ENCODE measurements at regions not wholly inside any gene's neighbourhood (a gene's known extent, or its start where the extent isn't known, plus 50 kb on each side); places are given as distances from the start of the nearest gene placed in this dataset.

DNA sequence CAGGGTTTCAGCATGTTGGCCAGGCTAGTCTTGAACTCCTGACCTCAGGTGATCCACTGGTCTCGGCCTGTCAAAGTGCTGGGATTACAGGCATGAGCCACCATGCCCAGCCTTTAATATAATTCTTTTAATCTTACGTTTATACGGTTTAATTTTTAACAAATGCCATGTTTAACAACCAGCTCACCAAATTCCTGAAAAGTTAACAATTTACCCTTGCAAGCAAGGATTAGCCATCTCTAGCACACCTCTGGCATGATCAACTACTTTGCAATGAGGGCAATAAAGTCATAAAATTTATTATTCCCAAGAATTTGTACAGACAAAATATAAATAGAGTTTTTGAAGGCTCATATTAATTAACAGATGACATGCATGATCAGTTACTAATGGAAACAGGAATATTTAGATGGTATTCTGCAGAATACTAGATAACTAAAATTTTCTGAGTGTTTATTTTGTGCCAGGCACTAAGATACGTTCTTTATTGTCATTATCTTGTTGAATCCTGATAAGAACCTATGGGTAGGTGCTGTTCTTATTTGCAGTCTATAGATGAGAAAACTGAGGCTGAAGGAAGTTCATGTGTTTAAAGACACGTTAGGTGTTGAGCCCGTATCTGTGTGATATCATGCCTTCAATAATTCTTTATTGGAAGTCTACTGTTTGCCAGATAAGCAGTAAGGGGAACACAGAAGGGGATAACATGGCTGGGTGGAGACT is 190.1 kb downstream of the CDCA7 start:
- H3K9ac ChIP-seq (ENCODE audit: insufficient read length, low read depth): no peak overlapping the region
- H3K36me3 ChIP-seq (ENCODE audit: insufficient read depth, insufficient read length, low read length): no peaks in the 10 kb centered on the region
- no peaks in the 10 kb centered on the region for H3K27me3 ChIP-seq (ENCODE audit: insufficient read depth, insufficient read length)
- H3K4me1 ChIP-seq (ENCODE audit: insufficient read depth, insufficient read length): no peaks in the 10 kb centered on the region
- H3K9me3 ChIP-seq (ENCODE audit: insufficient read depth, low read length): no peaks in the 10 kb centered on the region
- TF ChIP-seq YY1 (IDR thresholded peaks at IDR 0.05; ENCODE audit: insufficient read depth, insufficient read length): no peak
- no peak for TF ChIP-seq ZNF274 (IDR thresholded peaks at IDR 0.05; ENCODE audit: low read depth, low read length)
- no peak for TF ChIP-seq SUZ12 (IDR thresholded peaks at IDR 0.05; ENCODE audit: extremely low read depth, insufficient read depth, insufficient read length)
- no peak for DNase-seq (ENCODE audit: low read depth, low spot score)
- no peak overlapping the region for H3K4me3 ChIP-seq (ENCODE audit: insufficient read length, low read depth)

DNA sequence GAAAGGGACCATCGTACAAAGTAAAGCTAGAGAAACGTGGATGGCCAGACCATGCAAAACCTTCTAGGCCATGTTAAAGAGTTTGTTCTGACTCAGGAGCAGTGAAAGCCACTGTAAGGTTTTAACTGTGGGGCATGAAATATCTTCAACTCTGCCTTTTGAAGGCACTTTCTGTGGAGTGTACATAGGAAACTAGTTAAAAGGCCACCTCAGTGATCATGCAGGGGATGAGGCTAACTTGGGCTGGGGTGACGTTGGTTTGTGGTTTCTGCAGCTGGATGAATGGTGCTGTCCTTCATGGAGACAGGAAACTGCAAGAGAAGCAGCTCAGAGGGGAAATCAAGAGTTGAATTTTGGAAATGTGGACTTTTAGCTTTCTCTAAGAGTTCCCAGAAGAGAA is 190.7 kb downstream of the CDCA7 start:
- TF ChIP-seq SUZ12 (IDR thresholded peaks at IDR 0.05; ENCODE audit: extremely low read depth, insufficient read depth, insufficient read length): no peak
- no peak for TF ChIP-seq ZNF274 (IDR thresholded peaks at IDR 0.05; ENCODE audit: low read depth, low read length)
- TF ChIP-seq YY1 (IDR thresholded peaks at IDR 0.05; ENCODE audit: insufficient read depth, insufficient read length): no peak
- DNase-seq (ENCODE audit: low read depth, low spot score): no peak
- H3K9me3 ChIP-seq (ENCODE audit: insufficient read depth, low read length): no peaks in the 10 kb centered on the region
- no peak overlapping the region for H3K4me3 ChIP-seq (ENCODE audit: insufficient read length, low read depth)
- H3K36me3 ChIP-seq (ENCODE audit: insufficient read depth, insufficient read length, low read length): no peaks in the 10 kb centered on the region
- no peak overlapping the region for H3K9ac ChIP-seq (ENCODE audit: insufficient read length, low read depth)
- no peaks in the 10 kb centered on the region for H3K27me3 ChIP-seq (ENCODE audit: insufficient read depth, insufficient read length)
- H3K4me1 ChIP-seq (ENCODE audit: insufficient read depth, insufficient read length): no peaks in the 10 kb centered on the region

DNA sequence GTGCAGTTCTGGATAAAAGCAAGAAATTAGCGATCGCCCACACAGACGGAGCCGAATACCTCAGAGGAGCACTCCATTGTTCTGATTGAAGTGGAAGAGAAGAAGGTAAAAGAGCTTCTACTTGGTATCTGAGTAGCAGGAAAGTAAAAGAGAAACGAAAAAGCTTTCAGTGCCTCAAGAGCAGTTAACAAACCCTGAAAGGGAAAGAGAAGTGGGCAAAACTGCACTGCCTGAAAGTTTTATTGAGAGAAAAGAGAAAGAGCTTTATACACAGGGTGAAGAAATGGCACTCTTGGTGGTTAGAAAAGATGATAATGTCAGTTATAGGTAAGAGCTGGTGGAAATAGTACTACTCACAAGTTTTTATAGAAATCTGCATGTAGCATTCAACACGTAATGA is 192.8 kb downstream of the CDCA7 start:
- Histone ChIP-seq H3K4me1 (ENCODE audit: insufficient read depth, insufficient read length) (no peaks in the 10 kb centered on the region), H3K4me3 (ENCODE audit: insufficient read length, low read depth) (no peak overlapping the region), H3K27me3 (ENCODE audit: insufficient read depth, insufficient read length) (no peaks in the 10 kb centered on the region), H3K9me3 (ENCODE audit: insufficient read depth, low read length) (peaks cover 8% of the 10 kb centered on the region; the same call in 1 of the 2 replicates), H3K9ac (ENCODE audit: insufficient read length, low read depth) (no peak overlapping the region), H3K36me3 (ENCODE audit: insufficient read depth, insufficient read length, low read length) (no peaks in the 10 kb centered on the region)
- TF ChIP-seq SUZ12 (IDR thresholded peaks at IDR 0.05; ENCODE audit: extremely low read depth, insufficient read depth, insufficient read length) (no peak), YY1 (IDR thresholded peaks at IDR 0.05; ENCODE audit: insufficient read depth, insufficient read length) (no peak), ZNF274 (IDR thresholded peaks at IDR 0.05; ENCODE audit: low read depth, low read length) (no peak)
- DNase-seq (ENCODE audit: low read depth, low spot score): no peak

DNA sequence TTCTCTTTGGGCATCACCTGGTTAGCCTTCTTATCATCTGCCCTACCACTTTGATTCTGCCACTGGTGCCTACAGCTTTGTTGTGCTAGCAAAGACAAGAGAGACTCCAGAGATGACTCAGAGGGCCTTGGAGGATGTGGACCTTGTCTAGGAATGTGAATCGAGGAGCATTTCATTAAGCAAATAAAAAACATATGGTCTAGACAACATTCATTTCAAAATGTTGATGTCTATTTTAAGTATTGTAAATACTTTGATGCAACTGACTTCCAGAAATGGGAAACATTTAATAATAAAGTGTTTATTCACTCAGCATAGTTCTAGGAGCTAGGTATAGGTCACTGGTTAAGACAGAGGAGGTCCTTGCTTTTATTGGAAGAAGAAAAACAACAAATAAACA is 195.5 kb downstream of the CDCA7 start:
- TF ChIP-seq YY1 (IDR thresholded peaks at IDR 0.05; ENCODE audit: insufficient read depth, insufficient read length) (no peak), SUZ12 (IDR thresholded peaks at IDR 0.05; ENCODE audit: extremely low read depth, insufficient read depth, insufficient read length) (no peak), ZNF274 (IDR thresholded peaks at IDR 0.05; ENCODE audit: low read depth, low read length) (no peak)
- Histone ChIP-seq H3K4me1 (ENCODE audit: insufficient read depth, insufficient read length) (no peaks in the 10 kb centered on the region), H3K9ac (ENCODE audit: insufficient read length, low read depth) (no peak overlapping the region), H3K4me3 (ENCODE audit: insufficient read length, low read depth) (no peak overlapping the region), H3K36me3 (ENCODE audit: insufficient read depth, insufficient read length, low read length) (no peaks in the 10 kb centered on the region), H3K27me3 (ENCODE audit: insufficient read depth, insufficient read length) (no peaks in the 10 kb centered on the region), H3K9me3 (ENCODE audit: insufficient read depth, low read length) (peaks cover 8% of the 10 kb centered on the region; the same call in 1 of the 2 replicates)
- DNase-seq (ENCODE audit: low read depth, low spot score): no peak

DNA sequence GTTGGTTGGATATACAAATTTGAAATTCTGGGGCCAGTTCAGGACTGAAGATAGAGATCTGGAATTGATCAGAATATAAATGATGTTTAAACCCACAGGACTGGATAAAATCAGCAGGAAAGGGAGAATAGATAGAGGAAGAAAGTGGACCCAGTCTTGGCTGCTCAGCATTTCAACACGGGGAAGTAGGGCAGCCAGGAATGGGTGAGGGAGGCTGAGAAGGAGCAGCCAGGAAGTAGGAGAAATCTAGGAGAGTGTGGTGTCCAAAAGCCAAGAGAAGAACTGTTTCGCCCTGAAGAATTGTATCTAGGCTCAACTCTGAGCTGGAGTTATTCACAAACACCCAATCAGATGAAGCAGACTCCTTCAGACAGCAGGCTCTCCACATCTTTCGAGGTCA is 197.9 kb downstream of the CDCA7 start:
- no peaks in the 10 kb centered on the region for H3K4me1 ChIP-seq (ENCODE audit: insufficient read depth, insufficient read length)
- H3K36me3 ChIP-seq (ENCODE audit: insufficient read depth, insufficient read length, low read length): no peaks in the 10 kb centered on the region
- no peak for DNase-seq (ENCODE audit: low read depth, low spot score)
- H3K4me3 ChIP-seq (ENCODE audit: insufficient read length, low read depth): no peak overlapping the region
- no peak overlapping the region for H3K9ac ChIP-seq (ENCODE audit: insufficient read length, low read depth)
- peaks cover 8% of the 10 kb centered on the region; the same call in 1 of the 2 replicates for H3K9me3 ChIP-seq (ENCODE audit: insufficient read depth, low read length)
- H3K27me3 ChIP-seq (ENCODE audit: insufficient read depth, insufficient read length): no peaks in the 10 kb centered on the region
- no peak for TF ChIP-seq ZNF274 (IDR thresholded peaks at IDR 0.05; ENCODE audit: low read depth, low read length)
- TF ChIP-seq SUZ12 (IDR thresholded peaks at IDR 0.05; ENCODE audit: extremely low read depth, insufficient read depth, insufficient read length): no peak
- TF ChIP-seq YY1 (IDR thresholded peaks at IDR 0.05; ENCODE audit: insufficient read depth, insufficient read length): no peak

DNA sequence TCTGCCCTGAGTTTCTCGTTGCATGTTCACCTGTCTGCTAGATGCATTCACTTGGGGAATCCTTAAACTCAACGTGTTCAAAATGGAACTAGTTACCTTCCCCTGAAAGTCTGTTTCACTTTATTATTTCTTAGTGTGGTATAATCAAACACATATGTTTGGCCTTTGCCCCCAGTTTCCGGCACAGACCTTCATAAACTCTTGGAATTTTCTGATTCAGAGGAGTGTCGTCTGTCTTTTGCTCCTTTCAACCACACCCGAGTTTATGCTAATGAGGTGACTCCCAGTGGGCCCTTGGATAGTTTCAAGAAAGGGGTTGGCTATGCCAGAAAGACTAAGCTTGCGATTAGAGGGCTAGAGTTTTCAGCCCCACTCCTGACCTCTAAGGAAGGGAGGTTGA is 198.9 kb downstream of the CDCA7 start:
- Histone ChIP-seq H3K4me1 (ENCODE audit: insufficient read depth, insufficient read length) (no peaks in the 10 kb centered on the region), H3K36me3 (ENCODE audit: insufficient read depth, insufficient read length, low read length) (no peaks in the 10 kb centered on the region), H3K4me3 (ENCODE audit: insufficient read length, low read depth) (no peak overlapping the region), H3K9ac (ENCODE audit: insufficient read length, low read depth) (no peak overlapping the region), H3K27me3 (ENCODE audit: insufficient read depth, insufficient read length) (no peaks in the 10 kb centered on the region), H3K9me3 (ENCODE audit: insufficient read depth, low read length) (peaks cover 8% of the 10 kb centered on the region; the same call in 1 of the 2 replicates)
- no peak for DNase-seq (ENCODE audit: low read depth, low spot score)
- TF ChIP-seq ZNF274 (IDR thresholded peaks at IDR 0.05; ENCODE audit: low read depth, low read length) (no peak), YY1 (IDR thresholded peaks at IDR 0.05; ENCODE audit: insufficient read depth, insufficient read length) (no peak), SUZ12 (IDR thresholded peaks at IDR 0.05; ENCODE audit: extremely low read depth, insufficient read depth, insufficient read length) (no peak)

DNA sequence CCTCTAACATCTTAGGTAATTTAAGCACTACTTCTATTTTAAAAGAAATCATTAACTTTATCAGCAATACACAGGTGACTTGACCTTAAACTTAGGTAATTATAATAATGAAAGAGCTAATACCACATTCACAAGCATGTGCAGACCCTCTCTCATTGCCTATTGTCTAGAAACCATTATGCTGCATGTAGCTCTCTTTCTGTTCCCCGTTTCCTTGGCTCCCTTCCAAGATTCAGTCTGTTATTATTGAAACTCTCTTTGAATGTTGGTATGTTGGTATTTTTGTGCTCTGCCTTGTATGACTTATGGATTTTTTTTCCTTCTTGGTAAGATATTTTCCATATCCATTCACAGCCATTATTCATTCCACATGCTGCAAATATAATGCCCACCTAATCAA is 201.2 kb downstream of the CDCA7 start:
- no peaks in the 10 kb centered on the region for H3K27me3 ChIP-seq (ENCODE audit: insufficient read depth, insufficient read length)
- H3K9me3 ChIP-seq (ENCODE audit: insufficient read depth, low read length): peaks cover 7% of the 10 kb centered on the region; the same call in 1 of the 2 replicates
- peaks cover 3% of the 10 kb centered on the region for H3K4me1 ChIP-seq (ENCODE audit: insufficient read depth, insufficient read length)
- no peak overlapping the region for H3K4me3 ChIP-seq (ENCODE audit: insufficient read length, low read depth)
- H3K9ac ChIP-seq (ENCODE audit: insufficient read length, low read depth): no peak overlapping the region
- no peaks in the 10 kb centered on the region for H3K36me3 ChIP-seq (ENCODE audit: insufficient read depth, insufficient read length, low read length)
- no peak for TF ChIP-seq ZNF274 (IDR thresholded peaks at IDR 0.05; ENCODE audit: low read depth, low read length)
- no peak for TF ChIP-seq YY1 (IDR thresholded peaks at IDR 0.05; ENCODE audit: insufficient read depth, insufficient read length)
- no peak for TF ChIP-seq SUZ12 (IDR thresholded peaks at IDR 0.05; ENCODE audit: extremely low read depth, insufficient read depth, insufficient read length)
- DNase-seq (ENCODE audit: low read depth, low spot score): no peak
